ENCODE measurements at regions not wholly inside any gene's neighbourhood (a gene's known extent, or its start where the extent isn't known, plus 50 kb on each side); places are given as distances from the start of the nearest gene placed in this dataset.

DNA sequence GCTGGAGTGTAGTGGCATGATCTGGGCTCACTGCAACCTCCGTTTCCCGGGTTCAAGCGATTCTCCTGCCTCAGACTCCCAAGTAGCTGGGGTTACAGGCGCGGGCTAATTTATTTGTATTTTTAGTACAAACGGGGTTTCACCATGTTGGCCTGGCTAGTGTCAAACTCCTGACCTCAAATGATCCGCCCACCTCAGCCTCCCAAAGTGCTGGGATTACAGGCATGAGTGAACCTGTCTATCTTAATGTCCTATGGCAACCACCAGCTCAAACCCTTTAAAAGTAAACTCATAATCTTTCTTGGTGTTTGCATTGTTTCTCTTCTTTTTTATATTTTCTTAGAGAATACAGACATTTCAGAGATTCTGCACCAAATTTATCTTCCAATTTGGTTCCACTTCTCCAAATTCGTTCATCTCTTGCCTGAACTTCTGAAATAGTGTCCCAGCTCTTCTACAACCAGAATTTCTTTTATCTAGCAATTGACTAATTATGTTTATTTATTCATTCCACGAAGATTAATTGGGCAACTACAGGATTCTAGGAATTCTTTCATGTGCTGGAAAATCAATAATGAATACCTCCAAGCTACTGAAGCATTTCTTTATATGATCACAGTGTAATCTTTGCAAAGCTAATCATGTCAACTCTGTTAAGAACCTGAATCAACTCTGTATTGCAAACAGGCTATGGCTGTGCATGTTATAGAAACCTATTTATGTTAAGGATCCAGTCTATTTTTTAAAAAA lies 60.0 kb upstream of the TYRP1 start:
- Histone ChIP-seq H3K27me3 (ENCODE audit: insufficient read depth, low read length) (no peaks in the 10 kb centered on the region), H3K9ac (ENCODE audit: low read depth, low read length) (no peak overlapping the region), H3K27ac (ENCODE audit: low read length) (no peak overlapping the region), H3K4me3 (ENCODE audit: low read length) (no peak overlapping the region), H3K4me1 (ENCODE audit: insufficient read depth, low read length) (peaks cover 12% of the 10 kb centered on the region), H3K36me3 (ENCODE audit: insufficient read depth, low read depth, low read length) (no peaks in the 10 kb centered on the region), H3K9me3 (ENCODE audit: insufficient read depth, low read depth, low read length) (no peaks in the 10 kb centered on the region; the same call in 1 of the 2 replicates)

DNA sequence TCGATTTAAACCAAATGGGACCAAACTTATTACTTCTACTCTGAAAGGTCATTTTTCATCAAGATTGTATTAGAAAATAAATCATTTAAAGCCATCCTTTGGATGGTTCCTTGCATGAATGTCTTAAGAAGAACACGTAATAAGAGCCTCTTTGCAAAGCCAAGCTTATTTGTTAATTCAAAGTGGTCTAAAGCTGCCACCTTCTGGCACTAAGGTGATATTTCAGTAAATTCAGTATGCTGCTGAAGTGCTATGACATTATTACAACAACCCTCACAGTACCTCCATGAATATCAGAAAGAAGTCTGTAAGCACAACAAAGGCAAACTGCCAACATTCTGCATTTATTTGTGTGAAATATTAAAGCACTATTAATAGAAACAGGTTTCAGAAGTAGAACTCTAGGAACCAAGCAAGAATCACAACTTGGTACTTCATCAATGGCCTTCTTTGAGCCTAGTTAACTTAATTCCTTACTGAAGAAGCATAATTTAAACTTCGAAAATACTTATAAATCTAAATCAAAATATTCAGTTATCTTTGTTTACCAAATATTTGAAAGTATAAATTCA lies 53.1 kb upstream of the TYRP1 start:
- no peak overlapping the region for H3K9ac ChIP-seq (ENCODE audit: low read depth, low read length)
- no peaks in the 10 kb centered on the region for H3K4me1 ChIP-seq (ENCODE audit: insufficient read depth, low read length)
- no peaks in the 10 kb centered on the region; the same call in 1 of the 2 replicates for H3K9me3 ChIP-seq (ENCODE audit: insufficient read depth, low read depth, low read length)
- H3K27ac ChIP-seq (ENCODE audit: low read length), result no peak overlapping the region
- no peaks in the 10 kb centered on the region for H3K27me3 ChIP-seq (ENCODE audit: insufficient read depth, low read length)
- H3K36me3 ChIP-seq (ENCODE audit: insufficient read depth, low read depth, low read length), result no peaks in the 10 kb centered on the region
- H3K4me3 ChIP-seq (ENCODE audit: low read length), result no peak overlapping the region

DNA sequence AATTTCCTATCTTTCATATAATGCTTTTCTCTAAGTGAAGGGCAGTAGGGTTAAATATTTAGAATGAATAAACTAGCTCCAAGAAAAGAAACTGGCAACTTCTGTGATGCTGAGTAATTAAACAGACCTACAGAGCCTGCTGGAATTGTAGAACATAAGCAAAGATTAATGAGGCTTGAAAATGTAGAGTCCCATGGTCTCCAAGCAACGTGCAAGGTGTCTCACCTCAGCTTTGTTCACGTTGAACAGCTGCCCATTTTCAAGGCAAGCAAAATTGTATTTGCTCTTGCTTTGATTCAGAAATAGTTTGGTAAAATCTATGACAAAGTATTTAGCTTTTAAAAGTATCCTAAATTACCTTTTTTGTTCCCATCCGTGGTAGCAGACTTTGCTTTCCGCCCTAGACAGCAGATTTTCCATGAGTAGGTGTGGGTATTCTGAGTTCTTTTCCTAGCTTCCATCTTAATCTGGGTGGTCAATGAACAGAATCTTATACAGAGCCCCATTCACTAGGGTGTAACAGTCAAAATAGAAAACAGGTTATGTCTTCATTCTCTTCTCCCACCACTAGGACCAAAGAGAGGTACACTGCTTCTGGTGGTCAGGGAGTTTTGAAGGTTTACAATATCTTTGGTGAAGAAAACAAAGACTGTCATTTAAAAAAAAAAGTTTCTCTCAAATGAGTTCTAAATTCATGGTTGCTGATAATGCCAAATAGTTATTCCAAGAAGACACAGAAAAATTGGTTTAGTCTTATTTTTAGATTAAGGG lies 52.1 kb upstream of the TYRP1 start:
- Histone ChIP-seq H3K36me3 (ENCODE audit: insufficient read depth, low read depth, low read length) (no peaks in the 10 kb centered on the region), H3K27me3 (ENCODE audit: insufficient read depth, low read length) (no peaks in the 10 kb centered on the region), H3K9ac (ENCODE audit: low read depth, low read length) (no peak overlapping the region), H3K4me1 (ENCODE audit: insufficient read depth, low read length) (no peaks in the 10 kb centered on the region), H3K9me3 (ENCODE audit: insufficient read depth, low read depth, low read length) (no peaks in the 10 kb centered on the region; the same call in 1 of the 2 replicates), H3K27ac (ENCODE audit: low read length) (no peak overlapping the region), H3K4me3 (ENCODE audit: low read length) (no peak overlapping the region)

Measured in iPS-20b (cell line).